SU-DHL-6 (cell line): ENCODE measurements at regions not wholly inside any gene's neighbourhood (a gene's known extent, or its start where the extent isn't known, plus 50 kb on each side); places are given as distances from the start of the nearest gene placed in this dataset.

Experiments
- EZH2phosphoT487 ChIP-seq: fragments of 200-600 bp; sonication (generic), shearing (Covaris generic); conservative IDR thresholded peaks from 2 replicates; pipeline ENCODE4 v1.6.1; 2018; ENCODE audit warnings: mild to moderate bottlenecking, antibody characterized with exemption, low read length, moderate library complexity, mixed read lengths
- TF ChIP-seq, protein P1 (sequence below): fragments of 200-600 bp; sonication (generic); IDR thresholded peaks from one replicate; pipeline ENCODE4 v1.5.1; 2017; ENCODE audit warnings: antibody characterized with exemption, mild to moderate bottlenecking, low read length, moderate library complexity; ENCODE audit not compliant: insufficient read depth, poor library complexity, severe bottlenecking

DNA sequence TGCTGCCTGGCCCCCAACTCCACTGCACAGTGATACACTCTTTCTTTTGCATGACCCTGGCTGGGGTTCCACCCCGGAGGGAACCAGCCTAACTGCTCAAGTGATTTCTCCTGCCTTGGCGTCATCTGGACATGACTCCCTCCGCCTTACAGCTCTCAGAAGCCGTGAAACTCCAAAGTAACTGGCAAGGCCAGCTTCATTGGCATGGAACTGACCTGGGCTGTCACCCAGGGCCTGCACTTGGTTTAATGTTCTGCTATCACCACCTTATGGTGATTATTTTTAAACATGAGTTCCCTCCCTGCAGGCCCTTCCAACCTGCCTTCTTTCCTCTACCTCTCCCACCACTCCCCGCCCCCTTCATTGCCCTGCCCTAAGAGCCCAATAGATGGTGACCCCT is 139.7 kb upstream of the CDH5 start:
- TF ChIP-seq, protein P1, sequence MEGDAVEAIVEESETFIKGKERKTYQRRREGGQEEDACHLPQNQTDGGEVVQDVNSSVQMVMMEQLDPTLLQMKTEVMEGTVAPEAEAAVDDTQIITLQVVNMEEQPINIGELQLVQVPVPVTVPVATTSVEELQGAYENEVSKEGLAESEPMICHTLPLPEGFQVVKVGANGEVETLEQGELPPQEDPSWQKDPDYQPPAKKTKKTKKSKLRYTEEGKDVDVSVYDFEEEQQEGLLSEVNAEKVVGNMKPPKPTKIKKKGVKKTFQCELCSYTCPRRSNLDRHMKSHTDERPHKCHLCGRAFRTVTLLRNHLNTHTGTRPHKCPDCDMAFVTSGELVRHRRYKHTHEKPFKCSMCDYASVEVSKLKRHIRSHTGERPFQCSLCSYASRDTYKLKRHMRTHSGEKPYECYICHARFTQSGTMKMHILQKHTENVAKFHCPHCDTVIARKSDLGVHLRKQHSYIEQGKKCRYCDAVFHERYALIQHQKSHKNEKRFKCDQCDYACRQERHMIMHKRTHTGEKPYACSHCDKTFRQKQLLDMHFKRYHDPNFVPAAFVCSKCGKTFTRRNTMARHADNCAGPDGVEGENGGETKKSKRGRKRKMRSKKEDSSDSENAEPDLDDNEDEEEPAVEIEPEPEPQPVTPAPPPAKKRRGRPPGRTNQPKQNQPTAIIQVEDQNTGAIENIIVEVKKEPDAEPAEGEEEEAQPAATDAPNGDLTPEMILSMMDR = no peak
- no peak for TF ChIP-seq EZH2phosphoT487
